ENCODE measurements at regions not wholly inside any gene's neighbourhood (a gene's known extent, or its start where the extent isn't known, plus 50 kb on each side); places are given as distances from the start of the nearest gene placed in this dataset.

DNA sequence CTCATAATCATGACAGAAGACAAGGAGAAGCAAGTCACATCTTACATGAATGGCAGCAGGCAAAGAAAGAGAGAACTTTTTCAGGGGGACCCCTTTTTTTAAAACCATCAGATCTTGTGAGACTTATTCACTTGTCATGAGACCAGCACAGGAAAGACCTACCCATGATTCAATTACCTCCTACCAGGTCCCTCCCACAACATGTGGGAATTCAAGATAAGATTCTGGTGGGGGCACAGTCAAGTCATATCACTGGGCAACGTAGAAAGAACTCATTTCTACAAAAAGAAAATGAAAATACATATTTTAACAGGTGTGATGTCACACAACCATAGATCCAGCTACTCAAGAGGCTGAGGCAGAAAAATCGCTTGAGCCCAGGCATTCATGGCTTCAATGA is 304.1 kb downstream of the IPMK start:
- TF ChIP-seq POLR2A (IDR thresholded peaks at IDR 0.05), result no peak
- TF ChIP-seq, protein P1, sequence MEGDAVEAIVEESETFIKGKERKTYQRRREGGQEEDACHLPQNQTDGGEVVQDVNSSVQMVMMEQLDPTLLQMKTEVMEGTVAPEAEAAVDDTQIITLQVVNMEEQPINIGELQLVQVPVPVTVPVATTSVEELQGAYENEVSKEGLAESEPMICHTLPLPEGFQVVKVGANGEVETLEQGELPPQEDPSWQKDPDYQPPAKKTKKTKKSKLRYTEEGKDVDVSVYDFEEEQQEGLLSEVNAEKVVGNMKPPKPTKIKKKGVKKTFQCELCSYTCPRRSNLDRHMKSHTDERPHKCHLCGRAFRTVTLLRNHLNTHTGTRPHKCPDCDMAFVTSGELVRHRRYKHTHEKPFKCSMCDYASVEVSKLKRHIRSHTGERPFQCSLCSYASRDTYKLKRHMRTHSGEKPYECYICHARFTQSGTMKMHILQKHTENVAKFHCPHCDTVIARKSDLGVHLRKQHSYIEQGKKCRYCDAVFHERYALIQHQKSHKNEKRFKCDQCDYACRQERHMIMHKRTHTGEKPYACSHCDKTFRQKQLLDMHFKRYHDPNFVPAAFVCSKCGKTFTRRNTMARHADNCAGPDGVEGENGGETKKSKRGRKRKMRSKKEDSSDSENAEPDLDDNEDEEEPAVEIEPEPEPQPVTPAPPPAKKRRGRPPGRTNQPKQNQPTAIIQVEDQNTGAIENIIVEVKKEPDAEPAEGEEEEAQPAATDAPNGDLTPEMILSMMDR (IDR thresholded peaks at IDR 0.05), result no peak
